IMR-90 (cell line): ENCODE measurements at regions not wholly inside any gene's neighbourhood (a gene's known extent, or its start where the extent isn't known, plus 50 kb on each side); places are given as distances from the start of the nearest gene placed in this dataset.
A peak's percentile ranks its signal among the peaks of the same experiment; 100 is the strongest.

ENCODE experiments used
- ATAC-seq: fragments of 200-7000 bp; cut with Tn5 transposase; 2 replicates; pipeline ENCODE4 v1.9.1; 2020; ENCODE audit warnings: low read depth, mild to moderate bottlenecking, moderate library complexity
- BruUV-seq: library from RNA; stranded (reverse); fragments of 400-500 nt; replicated peaks from 2 replicates; lab custom pipeline; 2021; lab: Mats Ljungman, UMichigan
- CTCF ChIA-PET: fragments of 300-600 bp; formaldehyde crosslinking; extraction: SDS; loops from one replicate; lab custom pipeline; 2021; ENCODE audit warnings: antibody characterized with exemption; lab: Yijun Ruan, JAX
- POLR2A ChIA-PET: fragments of 300-600 bp; sonication (Branson Sonifier 250); formaldehyde crosslinking; loops from one replicate; lab custom pipeline; 2022; ENCODE audit warnings: antibody characterized with exemption; ENCODE audit not compliant: unreplicated experiment; lab: Charles Lee
- DNase-seq: peaks from one replicate; pipeline ENCODE4 v3.0.0; 2013
- H2AFZ ChIP-seq: replicated peaks from 2 replicates; pipeline ENCODE3; 2013; ENCODE audit warnings: low read length, mild to moderate bottlenecking; ENCODE audit not compliant: poor library complexity
- H2AK5ac ChIP-seq: 2 replicates; pipeline ENCODE4 v1.6.1; 2013; ENCODE audit warnings: low read depth, low read length, inconsistent platforms
- H2AK9ac ChIP-seq: replicated peaks from 2 replicates; pipeline ENCODE3; 2013; ENCODE audit warnings: mild to moderate bottlenecking, low read depth, low read length, moderate library complexity; ENCODE audit not compliant: poor library complexity
- H2BK120ac ChIP-seq: 2 replicates; pipeline ENCODE4 v1.6.1; 2013; ENCODE audit warnings: low read depth, low read length, inconsistent platforms
- H2BK15ac ChIP-seq: 3 replicates; pipeline ENCODE4 v1.6.1; 2013; ENCODE audit warnings: low read depth, low read length, inconsistent platforms
- H2BK20ac ChIP-seq: 2 replicates; pipeline ENCODE4 v1.6.1; 2013; ENCODE audit warnings: low read depth, mild to moderate bottlenecking, inconsistent platforms, low read length, moderate library complexity
- H2BK5ac ChIP-seq: 2 replicates; pipeline ENCODE4 v1.6.1; 2013; ENCODE audit warnings: mild to moderate bottlenecking, low read depth, low read length, inconsistent platforms; ENCODE audit not compliant: poor library complexity, severe bottlenecking
- H3K14ac ChIP-seq: replicated peaks from 2 replicates; pipeline ENCODE4 v1.6.1; 2013; ENCODE audit warnings: low read depth, low read length, inconsistent platforms
- H3K18ac ChIP-seq: 2 replicates; pipeline ENCODE4 v1.6.1; 2013; ENCODE audit warnings: low read depth, low read length, control low read depth
- H3K23ac ChIP-seq: 2 replicates; pipeline ENCODE4 v1.6.1; 2013; ENCODE audit warnings: low read depth, low read length, inconsistent platforms
- H3K27ac ChIP-seq: 2 replicates; pipeline ENCODE4 v1.5.1; 2013; ENCODE audit warnings: mild to moderate bottlenecking, control low read depth, low read length; ENCODE audit not compliant: insufficient read depth
- H3K27me3 ChIP-seq: 2 replicates; pipeline ENCODE4 v1.6.1; 2013; ENCODE audit warnings: low read length; ENCODE audit not compliant: control insufficient read depth, insufficient read depth
- H3K36me3 ChIP-seq: 2 replicates; pipeline ENCODE4 v1.6.1; 2013; ENCODE audit warnings: low read length, mixed read lengths; ENCODE audit not compliant: control insufficient read depth, insufficient read depth
- H3K4ac ChIP-seq: 2 replicates; pipeline ENCODE4 v1.6.1; 2013; ENCODE audit warnings: low read depth, low read length, inconsistent platforms
- H3K4me1 ChIP-seq: 2 replicates; pipeline ENCODE4 v1.6.1; 2013; ENCODE audit warnings: low read length, mixed read lengths; ENCODE audit not compliant: control insufficient read depth, insufficient read depth
- H3K4me2 ChIP-seq: 2 replicates; pipeline ENCODE4 v1.6.1; 2013; ENCODE audit warnings: low read depth, mild to moderate bottlenecking, control low read depth, low read length, moderate library complexity
- H3K4me3 ChIP-seq: 2 replicates; pipeline ENCODE4 v1.5.1; 2013; ENCODE audit warnings: low read depth, mild to moderate bottlenecking, control low read depth, low read length, moderate library complexity; ENCODE audit not compliant: insufficient read depth
- H3K56ac ChIP-seq: 2 replicates; pipeline ENCODE4 v1.6.1; 2013; ENCODE audit warnings: low read length, inconsistent platforms; ENCODE audit not compliant: insufficient read depth; ENCODE audit errors: extremely low read depth
- H3K79me1 ChIP-seq, 2 experiments: 2 replicates each; pipeline ENCODE4 v1.6.1; 2013; ENCODE audit warnings: low read length in 2 of 2, inconsistent platforms in 1 of 2, low read depth in 1 of 2
- H3K9ac ChIP-seq: 2 replicates; pipeline ENCODE4 v1.6.1; 2013; ENCODE audit warnings: low read depth, low read length, control low read depth
- H3K9me1 ChIP-seq: 2 replicates; pipeline ENCODE4 v1.6.1; 2013; ENCODE audit warnings: low read length, inconsistent platforms; ENCODE audit not compliant: insufficient read depth
- H3K9me3 ChIP-seq: 2 replicates; pipeline ENCODE4 v1.6.1; 2013; ENCODE audit warnings: low read length; ENCODE audit not compliant: control insufficient read depth, insufficient read depth
- H4K20me1 ChIP-seq: 2 replicates; pipeline ENCODE4 v1.6.1; 2013; ENCODE audit warnings: low read length, inconsistent platforms; ENCODE audit not compliant: insufficient read depth
- H4K5ac ChIP-seq: 2 replicates; pipeline ENCODE4 v1.6.1; 2013; ENCODE audit warnings: mild to moderate bottlenecking, low read depth, low read length, control low read depth
- H4K8ac ChIP-seq, 2 experiments: 2 replicates each; pipeline ENCODE4 v1.6.1; 2013; ENCODE audit warnings: low read depth in 2 of 2, low read length in 2 of 2, control low read depth in 1 of 2, inconsistent platforms in 1 of 2
- H4K91ac ChIP-seq: 2 replicates; pipeline ENCODE4 v1.6.1; 2013; ENCODE audit warnings: low read depth, low read length, inconsistent platforms; ENCODE audit not compliant: insufficient read depth
- BHLHE40 ChIP-seq: fragments of 150-350 bp; IDR thresholded peaks from 2 replicates; pipeline ENCODE4 v1.6.1; 2016; ENCODE audit warnings: mild to moderate bottlenecking, low read depth, low read length
- CEBPB ChIP-seq: IDR thresholded peaks from 2 replicates; pipeline ENCODE4 v1.6.1; 2012; ENCODE audit warnings: low read depth, low read length, improper control_type of control experiment
- CHD1 ChIP-seq: IDR thresholded peaks from 2 replicates; pipeline ENCODE4 v1.6.1; 2012; ENCODE audit warnings: low read depth, low read length, improper control_type of control experiment
- FOS ChIP-seq: fragments of 150-350 bp; IDR thresholded peaks from 2 replicates; pipeline ENCODE4 v1.6.1; 2016; ENCODE audit warnings: low read depth, low read length
- MAFK ChIP-seq: IDR thresholded peaks from 2 replicates; pipeline ENCODE4 v1.6.1; 2012; ENCODE audit warnings: low read depth, low read length, improper control_type of control experiment
- MAZ ChIP-seq: IDR thresholded peaks from 2 replicates; pipeline ENCODE4 v1.6.1; 2012; ENCODE audit warnings: low read depth, mild to moderate bottlenecking, low read length, improper control_type of control experiment, moderate library complexity, borderline replicate concordance
- MXI1 ChIP-seq: IDR thresholded peaks from 2 replicates; pipeline ENCODE4 v1.6.1; 2012; ENCODE audit warnings: low read depth, mild to moderate bottlenecking, low read length, moderate library complexity, borderline replicate concordance
- NFE2L2 ChIP-seq: fragments of 150-350 bp; IDR thresholded peaks from 2 replicates; pipeline ENCODE4 v1.6.1; 2016; ENCODE audit warnings: low read depth, mild to moderate bottlenecking, low read length
- POLR2A ChIP-seq: IDR thresholded peaks from 2 replicates; pipeline ENCODE4 v1.6.1; 2012; ENCODE audit warnings: mild to moderate bottlenecking, low read depth, low read length
- RAD21 ChIP-seq: IDR thresholded peaks from 2 replicates; pipeline ENCODE4 v1.6.1; 2012; ENCODE audit warnings: low read length, improper control_type of control experiment
- RCOR1 ChIP-seq: IDR thresholded peaks from 2 replicates; pipeline ENCODE4 v1.6.1; 2012; ENCODE audit warnings: mild to moderate bottlenecking, low read length, improper control_type of control experiment; ENCODE audit not compliant: insufficient replicate concordance
- RFX5 ChIP-seq: IDR thresholded peaks from 2 replicates; pipeline ENCODE4 v1.8.0; 2012; ENCODE audit warnings: low read depth, mild to moderate bottlenecking, low read length, moderate library complexity
- SMC3 ChIP-seq: fragments of 150-350 bp; IDR thresholded peaks from 2 replicates; pipeline ENCODE4 v1.6.1; 2016; ENCODE audit warnings: low read depth, mild to moderate bottlenecking, antibody characterized with exemption, low read length, moderate library complexity
- WGBS, 2 experiments: methylation state at CpG; one replicate each; pipeline versions ENCODE4 v1.1.5 to v1.1.7; 2013; ENCODE audit warnings: missing lambda C conversion rate in 2 of 2; ENCODE audit not compliant: insufficient read length in 1 of 2; ENCODE audit errors: extremely low coverage in 2 of 2; 5-methylcytosine and 5-hydroxymethylcytosine counted together
- dilution Hi-C: fragments of 300-500 bp; cut with HindIII; formaldehyde crosslinking; loops from one replicate; pipeline ENCODE4 v1.14.3; 2018; ENCODE audit warnings: low sequenced_read_pairs; ENCODE audit not compliant: unreplicated experiment
- in situ Hi-C: fragments of 300-500 bp; cut with MboI; formaldehyde crosslinking; loops from 3 replicates; pipeline ENCODE4 v1.14.3; 2019; ENCODE audit warnings: low sequenced_read_pairs, inconsistent platforms, mixed read lengths
- intact Hi-C: fragments of 100-400 bp; cut with micrococcal nuclease; formaldehyde crosslinking; loops from 2 replicates; pipeline ENCODE4 v1.10.0; 2022
- TF ChIP-seq, protein P1 (sequence below): fragments of 150-350 bp; IDR thresholded peaks from 2 replicates; pipeline ENCODE4 v1.6.1; 2016; ENCODE audit warnings: low read depth, mild to moderate bottlenecking, low read length, moderate library complexity, borderline replicate concordance
- TF ChIP-seq, protein P2 (sequence below): fragments of 150-350 bp; IDR thresholded peaks from 2 replicates; pipeline ENCODE4 v1.6.1; 2017; ENCODE audit warnings: mild to moderate bottlenecking, antibody characterized with exemption, low read length, low read depth
- TF ChIP-seq, protein P3 (sequence below): conservative IDR thresholded peaks from 2 replicates; pipeline ENCODE4 v1.5.1; 2012; ENCODE audit warnings: mild to moderate bottlenecking, low read depth, low read length, improper control_type of control experiment

DNA sequence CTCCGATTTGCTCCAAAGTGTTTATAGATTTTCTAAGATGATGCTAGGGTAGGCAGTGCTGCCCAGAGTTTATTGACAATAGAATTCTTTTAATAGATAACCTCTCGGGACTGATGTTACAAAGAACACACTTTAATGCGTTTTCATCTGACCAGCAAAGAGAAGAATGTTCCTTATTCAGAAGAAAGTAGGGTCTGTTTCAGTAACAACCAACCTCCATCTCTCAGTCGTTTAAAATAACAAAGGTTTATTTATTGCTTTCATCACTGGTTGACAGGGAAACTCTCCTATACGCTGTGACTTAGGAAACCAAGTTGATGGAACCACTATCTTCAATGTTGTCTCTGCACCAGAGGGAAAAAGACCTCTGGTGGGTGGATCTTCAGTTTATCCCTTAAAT lies 55.1 kb upstream of the PAPPA start:
- intact Hi-C loops: no loop called here
- H3K18ac ChIP-seq: peak overlapping the region; percentile 12; the same call in 1 of the 2 replicates
- H3K27ac ChIP-seq: no peak overlapping the region
- CTCF ChIA-PET: no interaction called here
- no peak overlapping the region for H2BK20ac ChIP-seq
- no peaks in the 10 kb centered on the region for H4K20me1 ChIP-seq
- no peak overlapping the region for H2BK5ac ChIP-seq
- no peak overlapping the region for H3K4me2 ChIP-seq
- DNase-seq (no peak), ATAC-seq (no peak)
- in situ Hi-C loops: no loop called here
- peak overlapping the region; percentile 13; the same call in 1 of the 3 replicates for H2BK15ac ChIP-seq
- H3K4ac ChIP-seq: no peak overlapping the region
- WGBS, 2 experiments: no CpG with 5 or more reads among the region's 5 CpGs
- H3K4me1 ChIP-seq: peaks cover 12% of the 10 kb centered on the region
- no peak overlapping the region for H3K56ac ChIP-seq
- no peak overlapping the region for H2AK9ac ChIP-seq
- H4K5ac ChIP-seq: no peak overlapping the region; the same call in 1 of the 2 replicates
- H2BK120ac ChIP-seq: no peak overlapping the region
- H4K8ac ChIP-seq: no peak overlapping the region
- H3K27me3 ChIP-seq: no peaks in the 10 kb centered on the region
- peaks cover 10% of the 10 kb centered on the region for H3K9me1 ChIP-seq
- BruUV-seq: no TSS peak
- H3K4me3 ChIP-seq: no peak overlapping the region
- no peak overlapping the region for H2AK5ac ChIP-seq
- H3K79me1 ChIP-seq: no peaks in the 10 kb centered on the region
- TF ChIP-seq, protein P1, sequence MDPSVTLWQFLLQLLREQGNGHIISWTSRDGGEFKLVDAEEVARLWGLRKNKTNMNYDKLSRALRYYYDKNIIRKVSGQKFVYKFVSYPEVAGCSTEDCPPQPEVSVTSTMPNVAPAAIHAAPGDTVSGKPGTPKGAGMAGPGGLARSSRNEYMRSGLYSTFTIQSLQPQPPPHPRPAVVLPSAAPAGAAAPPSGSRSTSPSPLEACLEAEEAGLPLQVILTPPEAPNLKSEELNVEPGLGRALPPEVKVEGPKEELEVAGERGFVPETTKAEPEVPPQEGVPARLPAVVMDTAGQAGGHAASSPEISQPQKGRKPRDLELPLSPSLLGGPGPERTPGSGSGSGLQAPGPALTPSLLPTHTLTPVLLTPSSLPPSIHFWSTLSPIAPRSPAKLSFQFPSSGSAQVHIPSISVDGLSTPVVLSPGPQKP: no peak
- TF ChIP-seq SMC3 (no peak), RCOR1 (no peak), CEBPB (no peak), FOS (no peak), POLR2A (no peak), MXI1 (no peak), MAFK (no peak), RAD21 (no peak), RFX5 (no peak), NFE2L2 (no peak), CHD1 (no peak), BHLHE40 (no peak), MAZ (no peak)
- TF ChIP-seq, protein P2, sequence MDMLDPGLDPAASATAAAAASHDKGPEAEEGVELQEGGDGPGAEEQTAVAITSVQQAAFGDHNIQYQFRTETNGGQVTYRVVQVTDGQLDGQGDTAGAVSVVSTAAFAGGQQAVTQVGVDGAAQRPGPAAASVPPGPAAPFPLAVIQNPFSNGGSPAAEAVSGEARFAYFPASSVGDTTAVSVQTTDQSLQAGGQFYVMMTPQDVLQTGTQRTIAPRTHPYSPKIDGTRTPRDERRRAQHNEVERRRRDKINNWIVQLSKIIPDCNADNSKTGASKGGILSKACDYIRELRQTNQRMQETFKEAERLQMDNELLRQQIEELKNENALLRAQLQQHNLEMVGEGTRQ: no peak
- TF ChIP-seq, protein P3, sequence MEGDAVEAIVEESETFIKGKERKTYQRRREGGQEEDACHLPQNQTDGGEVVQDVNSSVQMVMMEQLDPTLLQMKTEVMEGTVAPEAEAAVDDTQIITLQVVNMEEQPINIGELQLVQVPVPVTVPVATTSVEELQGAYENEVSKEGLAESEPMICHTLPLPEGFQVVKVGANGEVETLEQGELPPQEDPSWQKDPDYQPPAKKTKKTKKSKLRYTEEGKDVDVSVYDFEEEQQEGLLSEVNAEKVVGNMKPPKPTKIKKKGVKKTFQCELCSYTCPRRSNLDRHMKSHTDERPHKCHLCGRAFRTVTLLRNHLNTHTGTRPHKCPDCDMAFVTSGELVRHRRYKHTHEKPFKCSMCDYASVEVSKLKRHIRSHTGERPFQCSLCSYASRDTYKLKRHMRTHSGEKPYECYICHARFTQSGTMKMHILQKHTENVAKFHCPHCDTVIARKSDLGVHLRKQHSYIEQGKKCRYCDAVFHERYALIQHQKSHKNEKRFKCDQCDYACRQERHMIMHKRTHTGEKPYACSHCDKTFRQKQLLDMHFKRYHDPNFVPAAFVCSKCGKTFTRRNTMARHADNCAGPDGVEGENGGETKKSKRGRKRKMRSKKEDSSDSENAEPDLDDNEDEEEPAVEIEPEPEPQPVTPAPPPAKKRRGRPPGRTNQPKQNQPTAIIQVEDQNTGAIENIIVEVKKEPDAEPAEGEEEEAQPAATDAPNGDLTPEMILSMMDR: no peak
- H3K14ac ChIP-seq: no peak overlapping the region
- no peak overlapping the region for H3K23ac ChIP-seq
- dilution Hi-C loops: no loop called here
- H3K9ac ChIP-seq: no peak overlapping the region
- no peaks in the 10 kb centered on the region for H3K36me3 ChIP-seq
- POLR2A ChIA-PET: no interaction called here
- H3K9me3 ChIP-seq: no peaks in the 10 kb centered on the region
- no peak overlapping the region for H2AFZ ChIP-seq
- no peak overlapping the region for H4K91ac ChIP-seq
